Activated B cell treated with CpG ODN at 0.5 μM for 24 hours (primary cell): ENCODE measurements at regions not wholly inside any gene's neighbourhood (a gene's known extent, or its start where the extent isn't known, plus 50 kb on each side); places are given as distances from the start of the nearest gene placed in this dataset.

Source experiments
- ATAC-seq: fragments of 200-7000 bp; cut with Tn5 transposase; one replicate; pipeline ENCODE4 v1.10.0; 2021; ENCODE audit warnings: low read depth, mild to moderate bottlenecking, moderate library complexity
- CTCF ChIA-PET: fragments of 350-600 bp; sonication (Branson Sonifier 250); formaldehyde crosslinking; loops from one replicate; lab custom pipeline; 2021; ENCODE audit warnings: antibody characterized with exemption; lab: Charles Lee
- POLR2A ChIA-PET: fragments of 350-600 bp; sonication (Branson Sonifier 250); formaldehyde crosslinking; loops from one replicate; lab custom pipeline; 2021; ENCODE audit warnings: antibody characterized with exemption; lab: Charles Lee
- DNase-seq: peaks from one replicate; pipeline ENCODE4 v3.0.0; 2022
- H3K27ac Mint-ChIP-seq: one replicate; pipeline ENCODE4 v1.8.0; 2020; ENCODE audit warnings: mixed read lengths
- H3K27me3 Mint-ChIP-seq: one replicate; pipeline ENCODE4 v1.8.0; 2021; ENCODE audit warnings: mixed read lengths
- H3K36me3 Mint-ChIP-seq: one replicate; pipeline ENCODE4 v1.8.0; 2021; ENCODE audit warnings: low read depth, mixed read lengths
- H3K4me1 Mint-ChIP-seq: one replicate; pipeline ENCODE4 v1.8.0; 2021; ENCODE audit warnings: mixed read lengths
- H3K4me3 Mint-ChIP-seq: one replicate; pipeline ENCODE4 v1.8.0; 2020; ENCODE audit warnings: mild to moderate bottlenecking, mixed read lengths
- H3K9me3 Mint-ChIP-seq: one replicate; pipeline ENCODE4 v1.8.0; 2020; ENCODE audit warnings: mixed read lengths
- CTCF ChIP-seq: fragments of 200-600 bp; IDR thresholded peaks from one replicate; pipeline ENCODE4 v1.8.0; 2022; ENCODE audit warnings: antibody characterized with exemption, mild to moderate bottlenecking
- intact Hi-C: fragments of 100-400 bp; cut with micrococcal nuclease; formaldehyde crosslinking; loops from one replicate; pipeline ENCODE4 v1.15.1; 2024

- DNase-seq = no peak
- ATAC-seq = no peak
- Mint-ChIP-seq H3K27ac (no peak overlapping the region), H3K4me3 (no peak overlapping the region), H3K9me3 (peaks cover 8% of the 10 kb centered on the region), H3K4me1 (no peaks in the 10 kb centered on the region), H3K36me3 (no peaks in the 10 kb centered on the region), H3K27me3 (no peaks in the 10 kb centered on the region)
- no peak for TF ChIP-seq CTCF
- POLR2A ChIA-PET = no interaction called here
- CTCF ChIA-PET = no interaction called here
- intact Hi-C loops = no loop called here
Observed at GRCh38 chr12:61011767-61012423, 1248.3 kb upstream of the USP15 start.

- intact Hi-C loops = no loop called here
- TF ChIP-seq CTCF = no peak
- Mint-ChIP-seq H3K4me3 (no peak overlapping the region), H3K4me1 (no peaks in the 10 kb centered on the region), H3K36me3 (no peaks in the 10 kb centered on the region), H3K9me3 (peaks cover 16% of the 10 kb centered on the region), H3K27ac (no peak overlapping the region), H3K27me3 (no peaks in the 10 kb centered on the region)
- POLR2A ChIA-PET = no interaction called here
- CTCF ChIA-PET = no interaction called here
- ATAC-seq = no peak
- DNase-seq = no peak
Observed at GRCh38 chr12:61018571-61018970, 1241.6 kb upstream of the USP15 start.

- Mint-ChIP-seq H3K9me3 (peaks cover 19% of the 10 kb centered on the region), H3K27ac (no peak overlapping the region), H3K4me1 (no peaks in the 10 kb centered on the region), H3K36me3 (no peaks in the 10 kb centered on the region), H3K27me3 (no peaks in the 10 kb centered on the region), H3K4me3 (no peak overlapping the region)
- TF ChIP-seq CTCF = no peak
- intact Hi-C loops = no loop called here
- POLR2A ChIA-PET = no interaction called here
- DNase-seq (no peak), ATAC-seq (no peak)
- CTCF ChIA-PET = no interaction called here
Observed at GRCh38 chr12:61023231-61023630, 1237.0 kb upstream of the USP15 start.

GRCh38 chr12:61029516-61029915 is 1230.7 kb upstream of the USP15 start:
- no peak overlapping the region for H3K27ac Mint-ChIP-seq
- H3K4me1 Mint-ChIP-seq = no peaks in the 10 kb centered on the region
- no peak overlapping the region for H3K4me3 Mint-ChIP-seq
- H3K27me3 Mint-ChIP-seq = no peaks in the 10 kb centered on the region
- POLR2A ChIA-PET = no interaction called here
- H3K9me3 Mint-ChIP-seq = peaks cover 15% of the 10 kb centered on the region
- DNase-seq (no peak), ATAC-seq (no peak)
- CTCF ChIA-PET = no interaction called here
- intact Hi-C loops = no loop called here
- TF ChIP-seq CTCF = peak; percentile 15
- no peaks in the 10 kb centered on the region for H3K36me3 Mint-ChIP-seq

- Mint-ChIP-seq H3K36me3 (no peaks in the 10 kb centered on the region), H3K4me3 (no peak overlapping the region), H3K9me3 (peaks cover 2% of the 10 kb centered on the region), H3K27me3 (no peaks in the 10 kb centered on the region), H3K4me1 (no peaks in the 10 kb centered on the region), H3K27ac (no peak overlapping the region)
- ChIA-PET POLR2A (no interaction called here), CTCF (no interaction called here)
- TF ChIP-seq CTCF = no peak
- ATAC-seq = no peak
- intact Hi-C loops = no loop called here
- no peak for DNase-seq
Observed at GRCh38 chr12:61037792-61038191, 1222.4 kb upstream of the USP15 start.
